Panc1 (cell line): ENCODE measurements at regions not wholly inside any gene's neighbourhood (a gene's known extent, or its start where the extent isn't known, plus 50 kb on each side); places are given as distances from the start of the nearest gene placed in this dataset.

ENCODE experiments used
- ATAC-seq: fragments of 200-7000 bp; cut with Tn5 transposase; 2 replicates; pipeline ENCODE4 v1.9.1; 2020; ENCODE audit warnings: mild to moderate bottlenecking, moderate library complexity
- BruUV-seq: library from RNA; stranded (reverse); fragments of 400-500 nt; replicated peaks from 2 replicates; lab custom pipeline; 2021; lab: Mats Ljungman, UMichigan
- CTCF ChIA-PET: fragments of 300-600 bp; sonication (Branson Sonifier 250); formaldehyde crosslinking; loops from one replicate; lab custom pipeline; 2022; ENCODE audit warnings: antibody characterized with exemption; lab: Charles Lee
- POLR2A ChIA-PET: fragments of 300-600 bp; sonication (Branson Sonifier 250); formaldehyde crosslinking; loops from one replicate; lab custom pipeline; 2022; ENCODE audit warnings: antibody characterized with exemption; lab: Charles Lee
- DNase-seq: peaks from one replicate; pipeline ENCODE4 v3.0.0-alpha.2; 2010; ENCODE audit warnings: low read depth, low spot score
- H3K27ac ChIP-seq: 2 replicates; pipeline ENCODE4 v1.5.1; 2011; ENCODE audit warnings: mild to moderate bottlenecking, low read length, inconsistent platforms
- H3K27me3 ChIP-seq: fragments of 200-500 bp; sonication (Bioruptor generic); 2 replicates; pipeline ENCODE4 v1.6.0; 2014; ENCODE audit warnings: low read length, inconsistent platforms; ENCODE audit not compliant: control insufficient read depth, insufficient read depth
- H3K36me3 ChIP-seq: fragments of 200-500 bp; sonication (Bioruptor generic); 2 replicates; pipeline ENCODE4 v1.5.1; 2014; ENCODE audit warnings: inconsistent platforms, mild to moderate bottlenecking, low read length, moderate library complexity; ENCODE audit not compliant: control insufficient read depth, insufficient read depth
- H3K4me1 ChIP-seq: 2 replicates; pipeline ENCODE4 v1.5.1; 2011; ENCODE audit warnings: inconsistent platforms, mild to moderate bottlenecking, low read length, moderate library complexity; ENCODE audit not compliant: control insufficient read depth, insufficient read depth
- H3K4me3 ChIP-seq, 2 experiments: 2 replicates each; pipeline ENCODE4 v1.5.1; 2011 to 2012; ENCODE audit warnings: low read depth in 2 of 2, low read length in 2 of 2, mild to moderate bottlenecking in 2 of 2, inconsistent platforms in 1 of 2, moderate library complexity in 1 of 2
- H3K9me3 ChIP-seq: fragments of 200-500 bp; sonication (Bioruptor generic); 2 replicates; pipeline ENCODE4 v1.5.1; 2014; ENCODE audit warnings: low read depth, mild to moderate bottlenecking, inconsistent platforms, low read length, moderate library complexity; ENCODE audit not compliant: control insufficient read depth, insufficient read depth
- POLR2AphosphoS5 ChIP-seq: IDR thresholded peaks from 2 replicates; pipeline ENCODE4 v1.6.1; 2012; ENCODE audit warnings: mild to moderate bottlenecking, low read depth, low read length, moderate library complexity
- SIN3A ChIP-seq: IDR thresholded peaks from 2 replicates; pipeline ENCODE4 v1.6.1; 2012; ENCODE audit warnings: low read depth, mild to moderate bottlenecking, low read length, moderate library complexity, borderline replicate concordance; ENCODE audit not compliant: insufficient read depth
- TCF7L2 ChIP-seq: IDR thresholded peaks from 2 replicates; pipeline ENCODE4 v1.6.1; 2011; ENCODE audit warnings: mild to moderate bottlenecking, low read depth, low read length, inconsistent platforms
- in situ Hi-C: cut with HindIII; loops from 2 replicates; pipeline ENCODE4 v1.10.0; 2016; ENCODE audit warnings: low sequenced_read_pairs, low pct_unique_long_range_greater_than_20kb
- intact Hi-C: fragments of 100-400 bp; cut with micrococcal nuclease; formaldehyde crosslinking; loops from one replicate; pipeline ENCODE4 v1.10.0; 2022; ENCODE audit not compliant: unreplicated experiment
- TF ChIP-seq, protein P1 (sequence below), 2 experiments: IDR thresholded peaks; 2 replicates each; pipeline ENCODE4 v1.6.1; 2011 to 2012; ENCODE audit warnings: low read depth in 2 of 2, control low read depth in 1 of 2, low read length in 1 of 2, mild to moderate bottlenecking in 1 of 2, moderate library complexity in 1 of 2; ENCODE audit not compliant: insufficient read depth in 1 of 2
- TF ChIP-seq, protein P2 (sequence below): fragments of 450-650 bp; IDR thresholded peaks from 2 replicates; pipeline ENCODE4 v1.5.1; 2017; ENCODE audit warnings: mild to moderate bottlenecking

DNA sequence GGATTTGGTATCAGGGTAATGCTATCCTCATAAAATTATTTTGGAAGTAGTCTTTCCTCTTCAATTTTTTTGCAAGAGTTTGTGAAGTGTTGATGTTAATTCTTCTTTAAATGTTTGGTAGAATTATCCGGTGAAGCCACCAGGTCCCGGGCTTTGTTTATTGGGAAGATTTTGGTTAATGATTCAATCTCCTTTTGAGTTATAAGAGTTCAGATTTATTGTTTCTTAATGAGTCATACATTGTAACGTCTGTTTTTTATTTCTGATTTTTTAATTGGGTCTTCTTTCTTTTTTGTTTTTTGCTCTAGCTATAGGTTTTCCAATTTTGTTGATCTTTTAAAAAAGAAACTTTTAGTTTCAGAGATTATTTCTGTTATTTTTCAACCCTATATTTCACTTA lies 412.3 kb downstream of the PDGFC start:
- no peak for TF ChIP-seq POLR2AphosphoS5
- no peak for TF ChIP-seq TCF7L2
- intact Hi-C loops (no loop called here), in situ Hi-C loops (no loop called here)
- no TSS peak for BruUV-seq
- CTCF ChIA-PET, result no interaction called here
- no peaks in the 10 kb centered on the region for H3K9me3 ChIP-seq
- H3K36me3 ChIP-seq, result no peaks in the 10 kb centered on the region
- H3K4me3 ChIP-seq, result no peak overlapping the region
- no peaks in the 10 kb centered on the region for H3K4me1 ChIP-seq
- POLR2A ChIA-PET, result no interaction called here
- H3K27ac ChIP-seq, result no peak overlapping the region
- no peak for ATAC-seq
- no peak for DNase-seq
- no peaks in the 10 kb centered on the region for H3K27me3 ChIP-seq

DNA sequence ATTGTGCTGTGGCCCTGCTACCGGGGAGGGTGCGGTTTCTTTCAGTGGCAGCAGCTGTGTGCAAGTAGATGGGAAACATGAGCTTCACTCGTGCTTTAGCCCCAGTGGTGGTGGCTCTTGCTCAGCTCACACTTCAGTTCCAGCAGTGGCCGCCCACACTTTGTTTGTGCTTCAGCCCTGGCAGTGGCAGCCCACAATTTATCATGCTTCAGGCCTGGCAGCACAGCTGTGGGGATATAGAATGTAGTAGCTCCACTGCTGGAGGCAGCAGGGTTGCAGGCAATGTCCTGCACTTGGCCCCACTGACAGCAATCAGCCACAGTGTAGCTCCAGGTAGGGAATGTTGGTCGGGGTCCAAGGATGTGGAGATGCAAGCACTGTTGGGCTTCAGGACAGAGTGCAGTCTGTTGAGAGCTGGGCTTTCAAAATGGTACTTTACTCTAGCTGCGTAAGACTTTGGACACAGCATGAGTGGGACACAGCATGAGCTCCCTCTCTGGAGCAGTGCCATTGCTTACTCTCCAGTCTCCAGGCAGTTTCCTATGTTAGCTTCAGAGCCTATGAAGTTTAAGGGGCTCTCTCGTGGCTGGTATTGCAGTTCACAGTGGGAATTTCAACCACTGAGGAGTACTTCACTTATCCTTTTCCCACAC lies 413.1 kb downstream of the PDGFC start:
- H3K27me3 ChIP-seq, result no peaks in the 10 kb centered on the region
- H3K36me3 ChIP-seq, result no peaks in the 10 kb centered on the region
- ChIA-PET POLR2A (no interaction called here), CTCF (no interaction called here)
- intact Hi-C loops, result no loop called here
- H3K4me3 ChIP-seq, result no peak overlapping the region
- in situ Hi-C loops, result no loop called here
- DNase-seq, result no peak
- H3K9me3 ChIP-seq, result no peaks in the 10 kb centered on the region
- H3K27ac ChIP-seq, result no peak overlapping the region
- TF ChIP-seq, protein P1, sequence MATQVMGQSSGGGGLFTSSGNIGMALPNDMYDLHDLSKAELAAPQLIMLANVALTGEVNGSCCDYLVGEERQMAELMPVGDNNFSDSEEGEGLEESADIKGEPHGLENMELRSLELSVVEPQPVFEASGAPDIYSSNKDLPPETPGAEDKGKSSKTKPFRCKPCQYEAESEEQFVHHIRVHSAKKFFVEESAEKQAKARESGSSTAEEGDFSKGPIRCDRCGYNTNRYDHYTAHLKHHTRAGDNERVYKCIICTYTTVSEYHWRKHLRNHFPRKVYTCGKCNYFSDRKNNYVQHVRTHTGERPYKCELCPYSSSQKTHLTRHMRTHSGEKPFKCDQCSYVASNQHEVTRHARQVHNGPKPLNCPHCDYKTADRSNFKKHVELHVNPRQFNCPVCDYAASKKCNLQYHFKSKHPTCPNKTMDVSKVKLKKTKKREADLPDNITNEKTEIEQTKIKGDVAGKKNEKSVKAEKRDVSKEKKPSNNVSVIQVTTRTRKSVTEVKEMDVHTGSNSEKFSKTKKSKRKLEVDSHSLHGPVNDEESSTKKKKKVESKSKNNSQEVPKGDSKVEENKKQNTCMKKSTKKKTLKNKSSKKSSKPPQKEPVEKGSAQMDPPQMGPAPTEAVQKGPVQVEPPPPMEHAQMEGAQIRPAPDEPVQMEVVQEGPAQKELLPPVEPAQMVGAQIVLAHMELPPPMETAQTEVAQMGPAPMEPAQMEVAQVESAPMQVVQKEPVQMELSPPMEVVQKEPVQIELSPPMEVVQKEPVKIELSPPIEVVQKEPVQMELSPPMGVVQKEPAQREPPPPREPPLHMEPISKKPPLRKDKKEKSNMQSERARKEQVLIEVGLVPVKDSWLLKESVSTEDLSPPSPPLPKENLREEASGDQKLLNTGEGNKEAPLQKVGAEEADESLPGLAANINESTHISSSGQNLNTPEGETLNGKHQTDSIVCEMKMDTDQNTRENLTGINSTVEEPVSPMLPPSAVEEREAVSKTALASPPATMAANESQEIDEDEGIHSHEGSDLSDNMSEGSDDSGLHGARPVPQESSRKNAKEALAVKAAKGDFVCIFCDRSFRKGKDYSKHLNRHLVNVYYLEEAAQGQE (IDR thresholded peaks at IDR 0.05; ENCODE audit: insufficient read depth in 1 of 2, low read depth in 2 of 2, low read length in 1 of 2), result no peak
- TF ChIP-seq POLR2AphosphoS5, result no peak
- no peak for TF ChIP-seq SIN3A
- TF ChIP-seq, protein P2, sequence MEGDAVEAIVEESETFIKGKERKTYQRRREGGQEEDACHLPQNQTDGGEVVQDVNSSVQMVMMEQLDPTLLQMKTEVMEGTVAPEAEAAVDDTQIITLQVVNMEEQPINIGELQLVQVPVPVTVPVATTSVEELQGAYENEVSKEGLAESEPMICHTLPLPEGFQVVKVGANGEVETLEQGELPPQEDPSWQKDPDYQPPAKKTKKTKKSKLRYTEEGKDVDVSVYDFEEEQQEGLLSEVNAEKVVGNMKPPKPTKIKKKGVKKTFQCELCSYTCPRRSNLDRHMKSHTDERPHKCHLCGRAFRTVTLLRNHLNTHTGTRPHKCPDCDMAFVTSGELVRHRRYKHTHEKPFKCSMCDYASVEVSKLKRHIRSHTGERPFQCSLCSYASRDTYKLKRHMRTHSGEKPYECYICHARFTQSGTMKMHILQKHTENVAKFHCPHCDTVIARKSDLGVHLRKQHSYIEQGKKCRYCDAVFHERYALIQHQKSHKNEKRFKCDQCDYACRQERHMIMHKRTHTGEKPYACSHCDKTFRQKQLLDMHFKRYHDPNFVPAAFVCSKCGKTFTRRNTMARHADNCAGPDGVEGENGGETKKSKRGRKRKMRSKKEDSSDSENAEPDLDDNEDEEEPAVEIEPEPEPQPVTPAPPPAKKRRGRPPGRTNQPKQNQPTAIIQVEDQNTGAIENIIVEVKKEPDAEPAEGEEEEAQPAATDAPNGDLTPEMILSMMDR, result no peak
- TF ChIP-seq TCF7L2, result no peak
- no peak for ATAC-seq
- no TSS peak for BruUV-seq
- H3K4me1 ChIP-seq, result no peaks in the 10 kb centered on the region

DNA sequence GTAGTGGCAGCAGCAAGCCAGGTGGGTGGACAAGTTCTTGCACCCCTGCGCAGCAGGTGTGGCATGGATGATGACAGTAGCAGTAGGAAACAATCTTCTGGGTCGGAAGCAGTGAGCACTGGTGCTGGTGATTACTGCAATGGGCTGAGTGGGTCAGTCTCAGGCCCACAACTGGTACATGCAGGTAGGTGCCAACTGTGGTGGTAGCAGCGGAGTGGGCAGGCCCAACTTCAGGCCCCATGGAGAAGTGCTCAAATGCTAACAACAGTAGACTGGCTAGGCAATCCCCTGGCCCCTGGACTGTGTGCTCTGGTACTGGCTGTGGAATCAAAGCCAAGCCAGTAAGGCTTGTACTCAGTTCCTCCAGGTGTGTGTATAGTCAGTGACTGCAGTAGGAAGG lies 413.7 kb downstream of the PDGFC start:
- ChIA-PET POLR2A (no interaction called here), CTCF (no interaction called here)
- no peaks in the 10 kb centered on the region for H3K9me3 ChIP-seq
- no peaks in the 10 kb centered on the region for H3K4me1 ChIP-seq
- H3K36me3 ChIP-seq, result no peaks in the 10 kb centered on the region
- BruUV-seq, result no TSS peak
- no peaks in the 10 kb centered on the region for H3K27me3 ChIP-seq
- ATAC-seq (no peak), DNase-seq (no peak)
- TF ChIP-seq, protein P1 (IDR thresholded peaks at IDR 0.05; ENCODE audit: insufficient read depth in 1 of 2, low read depth in 2 of 2, low read length in 1 of 2), result no peak
- TF ChIP-seq TCF7L2, result no peak
- H3K27ac ChIP-seq, result no peak overlapping the region
- no peak overlapping the region for H3K4me3 ChIP-seq
- in situ Hi-C loops (no loop called here), intact Hi-C loops (no loop called here)
